ENCODE measurements at regions not wholly inside any gene's neighbourhood (a gene's known extent, or its start where the extent isn't known, plus 50 kb on each side); places are given as distances from the start of the nearest gene placed in this dataset.

DNA sequence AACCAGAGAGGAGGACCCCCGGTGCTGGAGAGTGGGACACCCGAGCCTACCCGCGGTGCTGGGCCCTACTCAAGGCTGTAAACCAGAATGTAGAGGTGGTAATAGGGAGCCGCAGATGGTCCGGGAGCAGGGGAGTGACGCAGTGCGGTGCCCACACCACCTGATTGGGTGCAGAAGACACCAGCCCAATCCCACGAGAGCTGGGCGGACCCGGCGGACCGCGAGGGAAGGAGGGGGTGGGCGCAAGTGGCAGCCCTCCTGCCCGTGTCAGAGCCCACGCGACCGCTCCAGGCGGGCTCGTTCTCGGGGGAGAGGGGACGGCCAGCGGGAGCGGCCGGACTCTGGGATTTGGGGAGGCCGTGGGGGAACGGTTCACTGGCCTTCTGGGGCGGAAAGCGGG is 71.2 kb downstream of the C9orf50 start:
- TF ChIP-seq, protein P1, sequence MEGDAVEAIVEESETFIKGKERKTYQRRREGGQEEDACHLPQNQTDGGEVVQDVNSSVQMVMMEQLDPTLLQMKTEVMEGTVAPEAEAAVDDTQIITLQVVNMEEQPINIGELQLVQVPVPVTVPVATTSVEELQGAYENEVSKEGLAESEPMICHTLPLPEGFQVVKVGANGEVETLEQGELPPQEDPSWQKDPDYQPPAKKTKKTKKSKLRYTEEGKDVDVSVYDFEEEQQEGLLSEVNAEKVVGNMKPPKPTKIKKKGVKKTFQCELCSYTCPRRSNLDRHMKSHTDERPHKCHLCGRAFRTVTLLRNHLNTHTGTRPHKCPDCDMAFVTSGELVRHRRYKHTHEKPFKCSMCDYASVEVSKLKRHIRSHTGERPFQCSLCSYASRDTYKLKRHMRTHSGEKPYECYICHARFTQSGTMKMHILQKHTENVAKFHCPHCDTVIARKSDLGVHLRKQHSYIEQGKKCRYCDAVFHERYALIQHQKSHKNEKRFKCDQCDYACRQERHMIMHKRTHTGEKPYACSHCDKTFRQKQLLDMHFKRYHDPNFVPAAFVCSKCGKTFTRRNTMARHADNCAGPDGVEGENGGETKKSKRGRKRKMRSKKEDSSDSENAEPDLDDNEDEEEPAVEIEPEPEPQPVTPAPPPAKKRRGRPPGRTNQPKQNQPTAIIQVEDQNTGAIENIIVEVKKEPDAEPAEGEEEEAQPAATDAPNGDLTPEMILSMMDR (conservative IDR thresholded peaks at IDR 0.05; ENCODE audit: low read depth, low read length), result no peak
- no peak for TF ChIP-seq EZH2 (IDR thresholded peaks at IDR 0.05; ENCODE audit: low read length, unreplicated experiment)
- TF ChIP-seq EZH2phosphoT487 (IDR thresholded peaks at IDR 0.05; ENCODE audit: borderline replicate concordance, low read length), result no peak

Data from PC-3 (cell line).